Activated CD8-positive, alpha-beta memory T cell treated with anti-CD3 and anti-CD28 coated beads, Interleukin-2, amount 50 U/mL, for 48 hours (primary cell): ENCODE measurements at regions not wholly inside any gene's neighbourhood (a gene's known extent, or its start where the extent isn't known, plus 50 kb on each side); places are given as distances from the start of the nearest gene placed in this dataset.
"Not testable (repeated sequence)": the region's sequence is repeated elsewhere in the genome, so short reads cannot be mapped to it uniquely, and the experiment has no call there.

Experiments used
- DNase-seq: peaks from one replicate; pipeline ENCODE4 v3.0.0-alpha.2; 2020

- not testable (repeated sequence) for DNase-seq
Measured at GRCh38 chr22:19603346-19603745, 79.1 kb upstream of the CLDN5 start.

DNA sequence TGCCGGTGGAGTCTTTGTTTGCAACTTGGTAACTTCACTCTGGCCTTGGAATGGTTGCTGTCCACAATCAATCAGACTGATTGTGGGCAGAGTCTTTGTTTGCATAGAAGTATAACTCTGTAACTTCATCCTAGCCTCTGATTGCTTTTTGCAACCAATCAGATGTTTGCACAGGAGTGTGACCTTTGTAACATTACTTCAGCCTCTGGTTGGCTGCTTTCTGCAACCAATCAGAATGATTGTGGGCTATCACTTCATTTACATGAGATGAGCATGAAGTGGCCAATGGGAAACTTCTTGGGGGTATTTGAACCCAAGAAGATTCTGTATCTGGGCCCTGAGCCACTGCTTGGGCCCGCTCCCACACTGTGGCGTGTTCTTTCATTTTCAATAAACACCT is 79.6 kb upstream of the CLDN5 start:
- DNase-seq = no peak

GRCh38 chr22:19604711-19605268 is 80.6 kb upstream of the CLDN5 start:
- DNase-seq = no peak

DNA sequence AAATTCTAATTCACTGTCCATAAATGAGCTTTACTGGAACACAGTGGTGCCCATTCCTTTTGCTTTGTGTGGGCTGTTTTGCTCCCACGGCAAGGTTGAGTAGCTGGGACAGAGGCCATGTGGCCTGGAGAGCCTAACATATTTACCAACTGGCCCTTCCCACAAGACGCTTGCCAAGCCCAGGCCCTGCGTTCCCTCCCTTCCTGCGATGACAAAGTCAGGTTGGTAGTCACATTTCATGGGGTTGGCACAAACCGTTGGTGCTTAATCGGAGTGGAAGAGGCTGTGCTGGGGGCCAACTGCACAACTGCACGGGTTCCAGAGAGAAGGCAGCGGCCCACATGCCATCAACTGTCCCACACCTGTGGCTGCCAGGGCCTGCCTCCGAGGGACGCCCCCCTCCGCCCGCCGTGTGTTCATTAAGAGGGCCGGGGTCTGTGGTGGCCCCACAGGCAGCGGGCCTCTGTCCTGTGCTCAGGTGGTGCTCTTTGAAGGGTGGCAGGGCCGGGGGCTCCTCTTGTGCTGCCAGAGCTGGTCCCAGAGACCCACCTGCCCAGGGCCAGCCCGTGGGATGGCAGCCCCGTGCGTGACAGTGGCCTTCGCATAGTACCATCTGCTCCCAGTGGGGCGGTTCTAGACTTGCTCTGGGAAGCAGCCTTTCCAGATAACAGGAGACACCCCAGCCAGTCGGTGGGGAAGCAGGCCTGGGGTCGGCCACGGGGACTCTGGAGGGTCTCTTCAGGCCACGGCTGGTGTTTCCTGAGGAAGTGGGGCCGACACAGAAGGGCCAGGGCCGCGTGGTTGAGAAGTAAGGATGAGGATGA is 81.5 kb upstream of the CLDN5 start:
- DNase-seq = no peak

DNA sequence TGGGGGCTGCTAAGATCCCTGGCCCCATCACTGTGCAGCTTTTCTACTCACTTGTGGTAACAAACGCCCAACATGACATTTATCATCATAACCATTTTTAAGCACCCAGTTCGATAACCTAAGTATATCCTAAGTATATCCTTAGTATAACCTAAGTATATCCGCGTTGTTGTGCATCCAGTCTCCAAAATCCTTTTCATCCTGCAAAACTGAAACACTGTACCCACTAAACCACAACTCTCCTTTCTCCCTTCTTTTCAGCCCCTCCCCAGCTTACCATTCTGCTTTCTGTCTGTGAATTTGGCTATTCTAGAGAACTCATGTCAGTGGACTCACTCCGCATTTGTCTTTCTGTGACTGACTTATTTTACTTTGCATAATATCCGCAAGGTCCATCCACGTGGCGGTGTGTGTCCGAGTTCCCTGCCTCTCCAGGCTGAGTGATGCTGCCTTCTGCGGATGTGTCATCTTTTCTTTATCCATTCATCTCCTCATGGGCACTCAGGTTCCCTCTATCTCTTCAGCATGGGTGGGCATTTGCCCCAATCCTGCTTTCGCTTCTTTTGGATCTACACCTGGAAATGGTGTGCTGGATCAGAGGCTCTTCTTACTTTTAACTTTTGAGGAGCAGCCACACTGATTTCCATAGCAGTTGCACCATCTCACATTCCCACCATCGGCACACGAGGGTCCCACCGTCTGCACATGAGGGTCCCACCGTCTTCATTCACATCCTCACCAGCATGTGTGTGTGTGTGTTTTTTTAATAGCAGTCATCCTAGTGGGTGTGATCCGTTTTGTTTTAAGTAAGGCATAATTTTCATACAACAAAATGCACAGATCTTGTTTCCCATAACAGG is 82.4 kb upstream of the CLDN5 start:
- DNase-seq = no peak

GRCh38 chr22:19607192-19608002 is 83.2 kb upstream of the CLDN5 start:
- DNase-seq = peak; percentile 60

DNA sequence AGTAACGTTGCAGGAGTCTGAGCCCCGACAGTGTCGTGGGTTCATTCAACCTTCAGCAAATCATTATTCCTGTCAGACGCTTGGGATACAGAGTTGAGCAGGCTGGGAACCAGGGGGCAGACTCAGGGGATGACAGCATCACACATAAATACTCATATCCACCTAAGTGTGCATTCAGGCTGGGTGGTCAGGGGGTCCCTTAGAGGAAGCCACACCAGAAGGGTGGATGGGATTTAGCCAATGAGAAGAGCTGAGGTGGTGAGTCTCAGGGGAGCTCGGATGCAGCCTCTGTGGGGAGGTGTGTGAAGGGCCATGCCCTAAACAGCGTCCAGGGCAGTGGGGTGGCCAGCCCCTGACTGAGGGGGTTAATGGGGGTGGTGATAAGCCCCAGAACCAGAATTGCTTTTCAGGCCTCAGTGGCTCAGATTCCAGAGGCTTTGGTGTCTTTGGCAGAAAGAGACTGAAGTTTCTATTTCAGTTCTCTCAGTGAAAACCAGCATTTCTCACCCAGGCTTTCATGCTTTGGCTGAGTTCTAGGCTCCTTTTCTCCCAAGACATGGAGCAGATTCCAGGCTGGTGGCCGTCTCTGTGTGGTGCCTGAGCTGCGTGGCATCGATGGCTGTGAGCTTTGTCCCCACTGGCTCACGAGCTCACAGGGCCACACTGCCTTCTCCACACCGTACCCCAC is 83.9 kb upstream of the CLDN5 start:
- DNase-seq = peak; percentile 47

GRCh38 chr22:19609753-19610152 is 85.5 kb upstream of the CLDN5 start:
- peak; percentile 43 for DNase-seq

DNA sequence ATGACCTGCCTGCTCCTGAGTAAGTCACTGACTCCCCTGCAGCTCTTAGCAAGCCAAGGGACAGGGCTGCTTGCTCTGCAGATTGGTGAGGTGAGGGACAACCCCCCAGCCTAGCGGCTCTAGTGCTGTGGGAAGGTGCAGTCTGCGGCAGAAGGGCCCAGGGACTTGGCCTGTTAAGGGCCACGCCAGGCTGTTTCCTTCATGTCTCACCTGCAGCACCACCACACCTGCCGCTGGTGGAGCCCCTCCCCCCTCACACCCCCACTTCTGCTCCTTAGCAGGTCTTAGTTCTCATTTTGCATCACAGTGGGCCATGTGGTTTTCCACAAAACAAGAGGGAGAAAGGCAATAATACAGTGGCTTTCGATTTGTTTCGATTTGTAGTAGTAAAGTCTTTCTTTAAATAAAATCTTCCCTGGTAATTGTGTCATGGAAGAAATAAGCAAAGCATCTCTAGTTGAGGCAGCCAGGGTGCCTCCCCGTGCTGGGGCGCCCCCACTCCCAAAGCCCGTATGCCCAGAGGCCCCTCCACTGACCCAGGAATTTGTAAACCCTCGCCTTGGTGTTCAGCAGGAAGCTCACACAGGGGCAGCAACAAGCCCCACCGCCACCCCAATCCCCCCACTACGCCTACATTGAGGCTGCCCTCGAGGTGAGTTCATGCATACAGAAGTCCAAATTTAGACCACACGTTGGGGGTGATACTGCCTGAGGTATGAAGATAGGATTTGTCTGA is 86.5 kb upstream of the CLDN5 start:
- peak; percentile 76 for DNase-seq

- DNase-seq = no peak
Measured at GRCh38 chr22:19611590-19611989, 87.4 kb upstream of the CLDN5 start.

DNA sequence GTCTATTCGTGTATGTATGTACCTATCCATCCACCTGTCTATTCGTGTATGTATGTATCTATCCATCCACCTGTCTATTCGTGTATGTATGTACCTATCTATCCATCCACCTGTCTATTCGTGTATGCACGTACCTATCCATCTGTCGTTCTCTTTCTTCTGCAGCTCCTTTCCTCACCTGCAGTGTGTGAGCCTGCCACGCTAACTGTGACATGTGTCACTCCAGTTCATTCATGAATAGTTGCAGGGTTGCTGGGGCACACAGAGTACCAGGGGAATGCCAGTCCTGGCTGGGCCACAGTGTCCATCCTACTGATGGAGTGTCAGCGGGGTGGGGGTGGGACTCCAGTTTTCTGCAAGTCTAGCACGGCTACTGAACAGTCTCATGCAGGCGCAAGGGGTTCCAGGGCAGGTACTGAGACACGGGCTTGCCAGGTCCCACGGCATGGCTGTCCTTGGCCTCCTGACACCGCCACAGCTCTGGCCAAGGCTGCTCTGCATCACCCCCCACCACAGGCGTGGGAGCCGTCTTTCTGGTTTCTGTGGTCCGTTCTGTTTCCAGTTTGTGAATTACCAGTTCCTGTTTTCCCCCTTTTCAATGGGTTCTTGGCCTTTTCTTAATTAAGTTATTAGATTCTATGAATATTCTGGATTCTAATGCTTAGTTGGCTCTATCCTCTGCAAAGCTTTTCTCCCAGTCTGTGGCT is 88.8 kb upstream of the CLDN5 start:
- DNase-seq = no peak

DNA sequence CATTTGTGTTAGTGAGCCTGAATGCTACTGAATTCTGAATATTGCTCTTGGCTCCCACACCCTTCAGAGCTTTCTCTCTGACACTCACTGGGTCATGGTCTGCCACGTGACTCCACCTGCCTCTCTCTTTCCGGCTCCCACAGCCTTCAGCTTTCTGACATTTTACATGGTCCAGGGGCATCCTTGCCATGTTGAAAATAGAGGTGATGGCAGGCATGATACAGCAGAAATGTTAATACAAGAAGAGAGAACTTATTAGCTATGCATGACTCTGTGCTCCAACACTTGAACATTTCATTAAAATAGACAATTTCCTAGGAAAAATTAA is 90.3 kb upstream of the CLDN5 start:
- no peak for DNase-seq

DNA sequence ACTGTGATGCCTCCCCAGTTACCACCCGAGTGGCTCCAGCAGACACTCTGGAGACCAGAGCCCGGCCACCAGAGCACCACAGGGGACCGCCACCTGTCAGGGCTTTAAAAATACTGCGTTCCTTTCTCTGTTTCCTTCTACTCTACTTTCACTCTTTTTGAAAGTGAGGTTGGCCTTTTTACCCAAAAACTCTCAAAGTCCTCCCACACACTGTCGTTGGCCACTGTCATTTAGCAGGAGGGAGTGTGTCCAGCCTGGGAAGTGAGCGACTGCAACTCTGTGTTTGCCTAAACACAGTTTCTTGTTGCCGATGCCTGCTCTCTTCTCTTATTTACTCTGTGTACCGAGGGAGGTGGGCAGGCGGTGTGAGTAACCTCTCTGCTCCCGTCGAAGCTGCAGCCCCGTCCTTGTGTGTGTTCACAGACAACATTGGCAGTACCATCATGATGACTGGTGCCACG is 90.8 kb upstream of the CLDN5 start:
- no peak for DNase-seq

DNA sequence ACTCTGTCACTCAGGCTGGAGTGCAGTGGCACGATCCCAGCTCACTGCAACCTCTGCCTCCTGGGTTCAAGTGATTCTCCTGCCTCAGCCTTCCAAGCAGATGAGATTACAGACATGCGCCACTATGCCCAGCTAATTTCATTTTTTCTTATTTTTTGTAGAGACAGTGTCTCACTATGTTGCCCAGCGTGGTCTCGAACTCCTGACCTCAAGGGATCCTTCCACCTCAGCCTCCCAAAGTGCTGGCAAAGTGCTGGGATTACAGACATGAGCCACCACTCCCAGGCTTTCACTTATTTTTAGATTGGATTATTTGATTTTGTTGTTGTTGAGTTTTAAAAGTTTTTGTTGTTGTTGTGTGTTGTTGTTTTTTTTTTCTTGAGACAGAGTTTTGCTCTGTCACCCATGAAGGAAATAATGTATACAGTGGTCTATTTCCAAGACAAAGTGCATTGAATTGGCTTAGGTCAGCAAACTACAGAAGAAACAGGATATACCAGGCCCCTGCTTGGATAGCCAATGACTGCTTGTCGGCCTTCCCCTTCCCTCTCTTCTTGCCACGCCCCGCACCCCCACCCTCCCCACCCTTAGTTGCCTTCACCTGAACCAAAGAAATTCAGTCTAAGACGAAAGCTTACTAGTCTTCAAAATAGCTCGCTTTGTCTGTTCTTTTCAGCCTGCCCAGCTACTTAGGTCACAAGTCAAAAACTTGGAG is 91.8 kb upstream of the CLDN5 start:
- no peak for DNase-seq

DNA sequence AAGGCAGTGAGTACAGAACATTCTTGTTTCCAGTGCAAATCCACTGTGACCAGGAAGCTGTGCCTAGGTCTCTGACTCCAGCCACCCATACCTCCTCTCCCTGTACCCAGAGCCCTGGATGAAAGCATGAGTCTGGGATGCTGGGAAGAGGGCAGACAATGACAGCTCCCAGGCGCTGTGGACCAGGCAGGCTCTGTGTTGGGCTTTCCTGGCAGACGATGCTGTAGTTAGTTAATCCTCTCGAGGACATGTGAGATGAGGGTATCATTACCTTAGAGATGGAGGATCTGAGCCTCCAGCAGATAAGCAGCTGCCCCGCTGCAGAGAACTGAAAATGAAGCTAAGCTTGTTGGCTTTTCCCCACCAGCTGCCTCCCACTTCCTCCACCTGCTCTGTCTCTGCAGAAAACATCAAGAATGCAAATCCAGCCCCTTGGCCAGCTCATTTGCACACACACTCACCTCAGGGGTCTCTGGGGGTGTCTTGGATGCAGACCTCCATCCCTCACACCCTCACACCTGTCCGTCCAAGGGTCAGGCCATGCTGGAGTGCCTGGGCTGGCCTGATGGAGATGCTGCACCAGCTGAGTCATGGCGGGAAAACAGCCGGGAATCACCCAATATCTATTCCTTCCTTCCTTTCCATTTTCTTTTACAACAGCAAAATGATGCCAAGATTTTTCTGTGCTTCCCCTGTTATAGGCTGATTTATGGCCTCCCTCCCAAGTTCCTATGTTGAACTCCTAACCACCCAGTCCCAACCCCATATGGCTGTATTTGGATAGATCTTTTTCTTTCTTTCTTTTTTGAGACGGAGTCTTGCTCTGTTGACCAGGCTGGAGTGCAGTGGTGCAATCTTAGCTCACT is 94.9 kb upstream of the SEPTIN5 start:
- no peak for DNase-seq

DNA sequence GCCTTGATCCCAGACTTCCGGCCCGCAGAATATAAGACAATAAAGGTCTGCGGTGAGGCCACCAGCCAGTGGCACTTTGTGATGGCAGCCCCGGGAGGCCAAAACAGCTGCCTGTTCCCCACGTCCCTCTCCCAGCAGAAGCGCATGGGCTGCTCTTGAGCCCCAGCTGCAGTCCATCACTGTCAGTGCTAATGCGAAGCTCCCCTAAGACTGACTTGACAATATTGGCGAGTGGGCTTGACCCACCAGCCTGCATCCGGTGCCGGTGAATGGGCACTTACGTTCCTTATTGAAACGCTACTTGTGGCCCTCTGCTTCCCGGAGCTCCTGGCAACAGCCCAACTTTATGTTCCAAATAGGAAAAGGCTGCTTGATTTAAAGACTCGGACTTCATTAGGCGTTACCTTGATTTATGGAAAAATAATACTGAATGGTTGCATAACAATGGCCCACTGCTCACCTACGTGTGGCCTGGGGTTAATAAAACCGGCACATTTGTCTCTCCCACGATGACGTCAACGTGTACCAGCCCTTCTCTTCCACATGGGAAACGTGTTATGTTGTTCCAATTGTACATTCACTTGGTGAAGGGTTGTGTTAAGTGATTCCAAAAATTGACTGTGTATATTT is 93.4 kb upstream of the SEPTIN5 start:
- no peak for DNase-seq

GRCh38 chr22:19621373-19622060 is 92.8 kb upstream of the SEPTIN5 start:
- no peak for DNase-seq

DNA sequence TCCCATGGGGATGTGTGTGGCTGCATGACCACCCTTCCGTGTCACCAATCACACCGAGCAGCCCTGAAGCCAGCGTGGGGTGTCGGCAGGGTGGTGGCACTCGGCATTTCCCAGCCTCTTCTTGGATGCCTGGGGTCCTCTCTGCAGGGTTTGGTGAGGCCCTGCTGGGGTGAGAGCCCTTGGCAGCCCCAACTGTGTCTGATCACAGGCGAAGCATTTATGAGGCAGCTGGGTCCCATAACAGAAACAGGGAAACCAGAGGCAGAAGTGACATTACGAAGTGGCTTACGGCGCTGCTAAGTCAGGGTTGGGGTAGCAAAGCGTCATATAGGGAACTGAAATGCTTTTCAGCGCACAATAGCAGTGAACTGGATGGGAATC is 92.3 kb upstream of the SEPTIN5 start:
- DNase-seq = no peak
